ENCODE measurements at regions not wholly inside any gene's neighbourhood (a gene's known extent, or its start where the extent isn't known, plus 50 kb on each side); places are given as distances from the start of the nearest gene placed in this dataset.

- Histone ChIP-seq H3K79me2 (ENCODE audit: insufficient read depth) (no peaks in the 10 kb centered on the region), H4K20me1 (ENCODE audit: insufficient read depth) (no peaks in the 10 kb centered on the region), H3K9me3 (no peaks in the 10 kb centered on the region), H3K9me2 (no peaks in the 10 kb centered on the region), H3K36me3 (replicated peaks in 1 of 2; ENCODE audit: control insufficient read depth in 1 of 2, insufficient read depth in 2 of 2, low read length in 1 of 2) (no peaks in the 10 kb centered on the region), H3K27me3 (ENCODE audit: insufficient read depth) (no peaks in the 10 kb centered on the region; the same call in 1 of the 2 replicates), H3K4me1 (ENCODE audit: control insufficient read depth in 1 of 2, insufficient read depth in 2 of 2, low read depth in 1 of 2, low read length in 1 of 2) (no peaks in the 10 kb centered on the region), H3K4me2 (no peak overlapping the region), H3K9ac (no peak overlapping the region), H3K4me3 (ENCODE audit: low read depth in 2 of 2, low read length in 1 of 2) (no peak overlapping the region), H3K27ac (ENCODE audit: low read depth in 2 of 2, low read length in 1 of 2) (no peak overlapping the region), H3F3A (replicated peaks; ENCODE audit: insufficient read depth) (no peaks in the 10 kb centered on the region), H2AFZ (ENCODE audit: low read depth) (no peak overlapping the region)
- DNase-seq, result no peak
- WGBS (ENCODE audit: low lambda C conversion rate), result 22% methylated on average over 10 of the region's 10 CpGs
- TF ChIP-seq, protein P1, sequence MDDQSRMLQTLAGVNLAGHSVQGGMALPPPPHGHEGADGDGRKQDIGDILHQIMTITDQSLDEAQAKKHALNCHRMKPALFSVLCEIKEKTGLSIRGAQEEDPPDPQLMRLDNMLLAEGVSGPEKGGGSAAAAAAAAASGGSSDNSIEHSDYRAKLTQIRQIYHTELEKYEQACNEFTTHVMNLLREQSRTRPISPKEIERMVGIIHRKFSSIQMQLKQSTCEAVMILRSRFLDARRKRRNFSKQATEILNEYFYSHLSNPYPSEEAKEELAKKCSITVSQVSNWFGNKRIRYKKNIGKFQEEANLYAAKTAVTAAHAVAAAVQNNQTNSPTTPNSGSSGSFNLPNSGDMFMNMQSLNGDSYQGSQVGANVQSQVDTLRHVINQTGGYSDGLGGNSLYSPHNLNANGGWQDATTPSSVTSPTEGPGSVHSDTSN (IDR thresholded peaks at IDR 0.05), result no peak
- TF ChIP-seq JUND (IDR thresholded peaks at IDR 0.05), result no peak
- TF ChIP-seq EP300 (IDR thresholded peaks at IDR 0.05; ENCODE audit: borderline replicate concordance in 1 of 2, low read depth in 1 of 2, low read length in 1 of 2), result no peak
- TF ChIP-seq, protein P2, sequence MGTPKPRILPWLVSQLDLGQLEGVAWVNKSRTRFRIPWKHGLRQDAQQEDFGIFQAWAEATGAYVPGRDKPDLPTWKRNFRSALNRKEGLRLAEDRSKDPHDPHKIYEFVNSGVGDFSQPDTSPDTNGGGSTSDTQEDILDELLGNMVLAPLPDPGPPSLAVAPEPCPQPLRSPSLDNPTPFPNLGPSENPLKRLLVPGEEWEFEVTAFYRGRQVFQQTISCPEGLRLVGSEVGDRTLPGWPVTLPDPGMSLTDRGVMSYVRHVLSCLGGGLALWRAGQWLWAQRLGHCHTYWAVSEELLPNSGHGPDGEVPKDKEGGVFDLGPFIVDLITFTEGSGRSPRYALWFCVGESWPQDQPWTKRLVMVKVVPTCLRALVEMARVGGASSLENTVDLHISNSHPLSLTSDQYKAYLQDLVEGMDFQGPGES (IDR thresholded peaks at IDR 0.05; ENCODE audit: low read depth, low read length), result no peak
- TF ChIP-seq GABPA (IDR thresholded peaks at IDR 0.05; ENCODE audit: low read depth), result no peak
- no peak for TF ChIP-seq FOSL2 (IDR thresholded peaks at IDR 0.05; ENCODE audit: borderline replicate concordance, low read depth)
- TF ChIP-seq TCF12 (IDR thresholded peaks at IDR 0.05), result no peak
- TF ChIP-seq NRF1 (IDR thresholded peaks at IDR 0.05; ENCODE audit: low read depth, low read length), result no peak
- no peak for TF ChIP-seq TEAD4 (IDR thresholded peaks at IDR 0.05; ENCODE audit: borderline replicate concordance, insufficient read depth)
- no peak for TF ChIP-seq FOXJ3 (CRISPR knock-in tag; IDR thresholded peaks at IDR 0.05)
- TF ChIP-seq RFX5 (IDR thresholded peaks at IDR 0.05; ENCODE audit: low read length), result no peak
- ChIA-PET CTCF (no interaction called here), POLR2A (no interaction called here)
These were observed 84.7 kb upstream of the TNFAIP3 start for GRCh38 chr6:137782166-137783039.

DNA sequence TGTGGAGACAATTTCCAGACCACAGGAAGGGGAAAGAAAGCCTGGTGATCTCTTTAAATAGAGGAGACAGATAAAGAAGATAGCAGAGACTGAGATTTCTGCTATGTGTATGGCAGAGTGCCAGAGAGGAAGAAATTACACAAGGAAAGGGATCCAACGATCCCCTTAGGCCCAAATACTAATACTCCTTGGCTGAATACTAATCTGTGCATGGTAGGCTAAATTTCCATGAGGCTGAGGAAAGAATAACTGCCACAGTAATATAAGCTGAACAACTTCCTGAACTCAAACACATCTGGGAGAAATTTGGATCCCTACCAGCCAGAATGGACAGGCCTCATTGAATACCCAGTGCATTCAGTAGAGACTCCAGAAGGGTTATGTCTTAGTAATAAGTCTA, 83.3 kb upstream of the TNFAIP3 start:
- Histone ChIP-seq H3K4me3 (ENCODE audit: low read depth in 2 of 2, low read length in 1 of 2) (no peak overlapping the region), H3K27me3 (ENCODE audit: insufficient read depth) (no peaks in the 10 kb centered on the region; the same call in 1 of the 2 replicates), H2AFZ (ENCODE audit: low read depth) (no peak overlapping the region), H3K79me2 (ENCODE audit: insufficient read depth) (no peaks in the 10 kb centered on the region), H3K4me1 (ENCODE audit: control insufficient read depth in 1 of 2, insufficient read depth in 2 of 2, low read depth in 1 of 2, low read length in 1 of 2) (no peaks in the 10 kb centered on the region), H4K20me1 (ENCODE audit: insufficient read depth) (no peaks in the 10 kb centered on the region), H3K9me2 (no peaks in the 10 kb centered on the region), H3K9ac (no peak overlapping the region), H3K36me3 (replicated peaks in 1 of 2; ENCODE audit: control insufficient read depth in 1 of 2, insufficient read depth in 2 of 2, low read length in 1 of 2) (no peaks in the 10 kb centered on the region), H3K27ac (ENCODE audit: low read depth in 2 of 2, low read length in 1 of 2) (no peak overlapping the region), H3F3A (replicated peaks; ENCODE audit: insufficient read depth) (no peaks in the 10 kb centered on the region), H3K9me3 (no peaks in the 10 kb centered on the region), H3K4me2 (no peak overlapping the region)
- ChIA-PET POLR2A (interaction anchor here (0.6 kb wide), 1 partner anchor 47 kb away, joined by 3 read pairs; no protein-coding TSS in a partner anchor), CTCF (no interaction called here)
- no peak for DNase-seq
- WGBS (ENCODE audit: low lambda C conversion rate), result 0% methylated on average over 1 of the region's 1 CpG
- no peak for TF ChIP-seq ELF1 (IDR thresholded peaks at IDR 0.05)
- TF ChIP-seq, protein P3, sequence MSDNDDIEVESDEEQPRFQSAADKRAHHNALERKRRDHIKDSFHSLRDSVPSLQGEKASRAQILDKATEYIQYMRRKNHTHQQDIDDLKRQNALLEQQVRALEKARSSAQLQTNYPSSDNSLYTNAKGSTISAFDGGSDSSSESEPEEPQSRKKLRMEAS (IDR thresholded peaks at IDR 0.05; ENCODE audit: low read depth), result no peak
- TF ChIP-seq, protein P2 (IDR thresholded peaks at IDR 0.05; ENCODE audit: low read depth, low read length), result no peak
- no peak for TF ChIP-seq CTCF (IDR thresholded peaks at IDR 0.05)

All from SK-N-SH (cell line).